ENCODE measurements at regions not wholly inside any gene's neighbourhood (a gene's known extent, or its start where the extent isn't known, plus 50 kb on each side); places are given as distances from the start of the nearest gene placed in this dataset.
A peak's percentile ranks its signal among the peaks of the same experiment; 100 is the strongest.
"Not testable (repeated sequence)": the region's sequence is repeated elsewhere in the genome, so short reads cannot be mapped to it uniquely, and the experiment has no call there.

DNA sequence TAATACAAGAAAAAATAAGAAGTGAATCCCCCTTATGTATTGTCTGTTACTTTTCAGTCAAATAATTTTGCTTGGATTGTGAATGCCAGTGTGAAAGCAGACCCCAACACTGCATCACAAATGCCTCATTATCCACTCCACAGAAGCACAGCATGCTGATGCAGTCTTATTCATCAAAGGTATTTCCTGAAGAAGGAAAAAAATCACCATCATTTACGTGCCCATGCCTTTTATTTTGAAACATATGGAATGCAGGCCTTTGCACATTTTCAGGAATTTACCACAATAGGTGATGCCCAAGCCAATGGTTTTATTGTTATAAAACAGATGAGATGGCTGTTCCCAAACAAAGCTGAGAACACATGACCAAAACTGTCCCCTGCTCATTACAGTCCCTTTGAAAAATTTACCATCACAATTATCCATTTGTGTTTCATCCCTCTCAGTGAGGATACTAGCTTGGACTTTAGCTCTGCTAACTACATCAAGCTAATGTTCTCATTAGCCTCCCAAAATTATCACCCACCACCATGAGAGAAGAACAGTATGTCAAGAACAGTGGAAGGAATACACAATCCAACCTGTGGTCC is 180.6 kb upstream of the HTR1E start:
- intact Hi-C loops (cut with DNase I): no loop called here
- no peak for DNase-seq

GRCh38 chr6:86744048-86744447 is 193.3 kb upstream of the HTR1E start:
- intact Hi-C loops (cut with DNase I): no loop called here
- DNase-seq: no peak

GRCh38 chr6:86738078-86738477 is 199.2 kb upstream of the HTR1E start:
- intact Hi-C loops (cut with DNase I): no loop called here

GRCh38 chr6:86731631-86732030 is 205.7 kb upstream of the HTR1E start:
- DNase-seq; intact Hi-C loops (cut with DNase I): not testable (repeated sequence)

More at GRCh38 chr6:86738078-86738477, 199.2 kb upstream of the HTR1E start:
- DNase-seq: no peak

DNA sequence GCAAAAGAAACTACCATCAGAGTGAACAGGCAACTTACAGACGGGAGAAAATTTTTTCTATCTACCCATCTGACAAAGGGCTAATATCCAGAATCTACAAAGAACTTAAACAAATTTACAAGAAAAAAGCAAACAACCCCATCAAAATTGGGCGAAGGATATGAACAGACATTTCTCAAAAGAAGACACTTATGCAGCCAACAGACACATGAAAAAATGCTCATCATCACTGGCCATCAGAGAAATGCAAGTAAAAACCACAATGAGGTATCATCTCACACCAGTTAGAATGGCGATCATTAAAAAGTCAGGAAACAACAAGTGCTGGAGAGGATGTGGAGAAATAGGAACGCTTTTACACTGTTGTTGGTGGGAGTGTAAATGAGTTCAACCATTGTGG is 206.6 kb upstream of the HTR1E start:
- intact Hi-C loops (cut with DNase I): not testable (repeated sequence)

DNA sequence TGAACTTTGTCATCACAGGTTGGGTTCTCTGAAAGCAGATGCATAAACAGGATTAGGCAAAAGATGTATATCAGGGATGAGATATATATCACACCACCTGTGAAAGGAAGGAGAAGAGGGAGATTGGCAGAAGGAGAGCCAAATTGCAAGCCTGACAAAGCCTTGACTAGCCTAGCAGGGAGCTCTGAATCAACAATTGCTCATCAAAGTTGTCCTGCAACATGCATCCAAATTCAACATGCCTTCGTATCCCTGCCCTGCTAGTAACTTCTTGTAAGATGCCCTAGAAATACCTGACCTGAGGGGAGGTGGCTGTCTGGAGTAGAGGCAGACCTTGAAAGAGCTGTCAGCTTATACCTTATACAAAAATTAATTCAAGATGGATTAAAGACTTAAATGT is 207.1 kb upstream of the HTR1E start:
- DNase-seq: no peak
- intact Hi-C loops (cut with DNase I): no loop called here

More for the DNA sequence above, 206.6 kb upstream of the HTR1E start:
- DNase-seq: not testable (repeated sequence)

DNA sequence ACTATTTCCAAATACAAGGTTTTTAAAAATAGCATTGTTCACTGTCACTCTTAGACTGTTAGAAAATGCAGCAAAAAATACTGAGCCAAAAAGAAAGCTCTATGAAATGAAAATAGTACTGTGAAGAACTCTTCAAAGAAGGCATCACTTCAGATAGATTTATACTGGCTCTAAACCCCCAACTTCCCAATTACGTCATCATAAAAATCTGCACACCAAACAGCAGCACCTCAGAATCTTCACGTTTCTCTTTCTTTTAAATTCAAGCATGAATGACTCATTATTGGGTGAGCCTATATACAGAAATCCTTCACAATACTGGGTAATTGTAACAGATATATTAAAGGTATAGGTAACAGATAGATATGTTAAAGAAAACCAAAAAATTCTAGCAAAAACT is 208.4 kb upstream of the HTR1E start:
- peak in 3 of 42 donors; percentile 9 to 17 (median 13) for DNase-seq
- intact Hi-C loops (cut with DNase I): no loop called here

DNA sequence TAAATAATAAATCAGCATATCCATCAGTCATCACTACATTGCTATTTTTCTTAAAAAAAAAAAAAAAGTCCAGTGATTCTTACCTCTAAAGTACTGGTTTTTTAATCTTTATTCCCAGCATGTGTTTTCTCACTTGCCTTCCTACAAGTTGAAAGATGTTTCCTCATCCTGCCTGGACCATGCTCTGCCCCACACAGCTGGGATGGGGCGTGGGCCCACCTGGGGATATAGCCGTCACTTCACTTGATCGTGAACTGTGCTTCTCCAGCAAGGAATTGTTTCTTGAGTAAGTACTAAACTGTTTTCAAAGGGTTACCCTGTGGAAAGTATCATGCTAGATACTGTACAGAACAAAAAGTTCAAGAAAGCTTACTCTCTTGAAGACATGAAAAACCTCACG is 212.6 kb upstream of the HTR1E start:
- intact Hi-C loops (cut with DNase I): no loop called here
- no peak for DNase-seq

DNA sequence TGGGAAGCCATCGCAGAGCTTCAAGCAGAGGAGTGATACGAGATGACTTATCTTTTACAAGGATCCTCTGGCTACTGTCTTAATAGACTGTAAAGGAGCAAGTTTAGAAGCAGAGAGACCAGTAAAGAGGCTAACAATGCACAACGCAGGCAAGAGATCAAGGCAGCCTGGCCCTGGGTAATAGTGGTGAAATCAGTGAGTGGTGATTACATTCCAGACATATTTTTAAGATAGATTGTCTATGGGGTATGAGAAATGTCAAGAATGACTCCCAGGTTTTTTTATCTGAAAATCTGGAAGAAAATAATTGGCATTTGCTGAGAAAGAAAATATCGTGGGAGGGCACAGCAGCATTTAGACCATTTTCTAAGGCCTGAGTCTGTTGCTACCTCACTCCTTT is 213.6 kb upstream of the HTR1E start:
- no peak for DNase-seq
- intact Hi-C loops (cut with DNase I): no loop called here

DNA sequence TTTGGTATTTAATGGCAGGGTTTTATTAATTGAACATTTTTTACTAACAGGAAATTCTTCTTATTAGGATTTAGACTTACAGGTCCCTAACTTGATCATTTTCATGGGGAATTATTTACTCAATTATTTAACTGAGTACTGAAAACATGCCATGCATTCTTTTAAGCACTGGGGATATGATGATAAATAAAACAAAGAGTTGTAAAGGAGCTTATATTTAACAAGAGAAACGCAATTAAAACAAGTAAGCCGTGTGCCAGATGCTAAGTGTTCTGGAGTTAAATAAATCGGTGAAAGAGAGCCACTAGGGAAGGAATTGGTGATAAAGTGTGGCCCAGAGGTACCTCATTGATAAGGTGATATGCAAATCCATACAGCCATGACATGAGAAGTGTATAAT is 214.2 kb upstream of the HTR1E start:
- no peak for DNase-seq
- intact Hi-C loops (cut with DNase I): no loop called here

GRCh38 chr6:86722131-86722530 is 215.2 kb upstream of the HTR1E start:
- intact Hi-C loops (cut with DNase I): no loop called here
- no peak for DNase-seq

DNA sequence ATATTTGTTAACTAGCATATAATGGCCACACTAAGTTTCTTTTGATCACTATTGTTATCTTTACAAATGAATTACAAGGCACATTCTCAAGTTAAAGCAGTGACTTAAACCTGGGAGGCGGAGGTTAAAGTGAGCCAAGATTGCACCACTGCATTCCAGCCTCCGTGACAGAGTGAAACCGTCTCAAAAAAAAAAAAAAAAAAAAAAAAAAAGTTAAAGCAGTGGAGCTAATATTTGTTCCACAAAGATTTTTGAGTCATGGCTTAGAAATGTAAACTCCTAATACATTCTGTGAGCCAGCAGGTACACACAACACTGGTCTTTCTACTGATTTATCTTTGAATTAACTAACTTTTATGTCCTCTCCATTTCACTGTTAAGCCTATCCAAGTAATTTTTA is 221.7 kb upstream of the HTR1E start:
- no peak for DNase-seq
- intact Hi-C loops (cut with DNase I): no loop called here

- no peak for DNase-seq
- intact Hi-C loops (cut with DNase I): no loop called here
Measured at GRCh38 chr6:86712039-86712438, 225.3 kb upstream of the HTR1E start.

- DNase-seq: no peak
- intact Hi-C loops (cut with DNase I): no loop called here
Measured at GRCh38 chr6:86707545-86708120, 229.7 kb upstream of the HTR1E start.

DNA sequence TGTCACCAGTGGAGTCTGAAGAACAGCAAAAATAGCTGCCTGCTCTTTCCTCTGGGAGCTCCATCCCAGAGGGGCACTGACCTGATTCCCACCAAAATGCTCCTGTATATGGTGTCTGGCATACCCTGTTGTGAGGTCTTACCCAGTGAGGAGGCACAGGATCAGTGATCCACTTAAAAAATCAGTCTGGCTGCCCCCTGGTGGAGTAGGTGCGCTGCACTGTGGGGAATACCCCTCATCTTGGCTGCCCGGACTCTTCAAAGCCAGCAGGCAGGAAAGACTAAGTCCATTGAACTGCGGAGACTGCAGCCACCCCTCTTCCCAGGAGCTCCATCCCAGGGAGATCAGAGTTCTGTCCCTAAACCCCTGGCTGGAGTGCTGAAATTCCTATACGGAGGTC is 230.9 kb upstream of the HTR1E start:
- intact Hi-C loops (cut with DNase I): no loop called here

GRCh38 chr6:86701228-86701627 is 236.1 kb upstream of the HTR1E start:
- intact Hi-C loops (cut with DNase I); DNase-seq: not testable (repeated sequence)

More for the DNA sequence above, 230.9 kb upstream of the HTR1E start:
- DNase-seq: no peak

- no peak for DNase-seq
- intact Hi-C loops (cut with DNase I): no loop called here
Measured at GRCh38 chr6:86686496-86686895, 250.8 kb upstream of the HTR1E start.

GRCh38 chr6:86685230-86685797 is 252.0 kb upstream of the HTR1E start:
- intact Hi-C loops (cut with DNase I): no loop called here
- no peak for DNase-seq

- DNase-seq: no peak
- intact Hi-C loops (cut with DNase I): no loop called here
Measured at GRCh38 chr6:86683132-86683908, 254.0 kb upstream of the HTR1E start.

- DNase-seq: no peak
- intact Hi-C loops (cut with DNase I): no loop called here
Measured at GRCh38 chr6:86682297-86682696, 255.0 kb upstream of the HTR1E start.
